IPS DF 6.9 (cell line): ENCODE measurements at regions not wholly inside any gene's neighbourhood (a gene's known extent, or its start where the extent isn't known, plus 50 kb on each side); places are given as distances from the start of the nearest gene placed in this dataset.

Source experiments
- DNase-seq: peaks from one replicate; pipeline ENCODE4 v3.0.0-alpha.2; 2013; ENCODE audit warnings: low read depth, low spot score
- H3K27ac ChIP-seq: one replicate; pipeline ENCODE4 v1.5.1; 2013; ENCODE audit warnings: low read length, control low read depth
- H3K27me3 ChIP-seq: 2 replicates; pipeline ENCODE4 v1.6.1; 2013; ENCODE audit warnings: mild to moderate bottlenecking, low read length; ENCODE audit not compliant: control insufficient read depth, insufficient read depth
- H3K36me3 ChIP-seq: 2 replicates; pipeline ENCODE4 v1.6.1; 2013; ENCODE audit warnings: low read length; ENCODE audit not compliant: control insufficient read depth, insufficient read depth
- H3K4me1 ChIP-seq: 2 replicates; pipeline ENCODE4 v1.6.1; 2013; ENCODE audit warnings: low read length; ENCODE audit not compliant: control insufficient read depth, insufficient read depth
- H3K4me3 ChIP-seq: 2 replicates; pipeline ENCODE4 v1.5.1; 2013; ENCODE audit warnings: mild to moderate bottlenecking, low read length
- H3K9me3 ChIP-seq: 2 replicates; pipeline ENCODE4 v1.6.1; 2013; ENCODE audit warnings: low read length, inconsistent platforms; ENCODE audit not compliant: control insufficient read depth, insufficient read depth
- WGBS: extraction: QIAGEN DNeasy Blood & Tissue Kit; methylation state at CpG from one replicate; pipeline ENCODE4 v1.1.7; 2013; ENCODE audit warnings: mixed read lengths, missing lambda C conversion rate; ENCODE audit not compliant: insufficient read length, insufficient coverage; 5-methylcytosine and 5-hydroxymethylcytosine counted together

DNA sequence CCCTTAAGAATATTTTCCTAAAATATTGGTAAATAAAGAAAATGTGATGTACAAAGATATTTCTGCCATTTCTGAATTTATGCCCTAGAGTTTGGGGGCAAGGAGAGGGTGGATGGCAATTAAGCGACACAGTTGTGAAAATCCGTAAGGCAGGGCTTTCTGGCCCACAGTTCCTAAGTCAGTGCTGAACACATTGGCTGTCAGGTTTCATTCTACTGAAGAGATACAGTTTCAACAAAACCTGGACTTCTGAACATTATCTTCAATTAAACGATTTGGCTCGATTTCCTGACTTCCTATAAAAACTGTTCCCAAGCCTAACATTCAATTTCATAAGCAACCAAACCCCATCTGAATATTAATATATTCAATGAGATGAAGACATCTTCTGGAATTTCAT is 61.1 kb upstream of the NEBL start:
- no CpG with 5 or more reads among the region's 4 CpGs for WGBS
- DNase-seq: no peak
- no peak overlapping the region for H3K27ac ChIP-seq
- no peaks in the 10 kb centered on the region for H3K9me3 ChIP-seq
- H3K4me1 ChIP-seq: 0 out of 2 replicates have a peak, but pooled peaks cover 3% of the 10 kb centered on the region
- no peak overlapping the region for H3K4me3 ChIP-seq
- no peaks in the 10 kb centered on the region for H3K36me3 ChIP-seq
- no peaks in the 10 kb centered on the region for H3K27me3 ChIP-seq

DNA sequence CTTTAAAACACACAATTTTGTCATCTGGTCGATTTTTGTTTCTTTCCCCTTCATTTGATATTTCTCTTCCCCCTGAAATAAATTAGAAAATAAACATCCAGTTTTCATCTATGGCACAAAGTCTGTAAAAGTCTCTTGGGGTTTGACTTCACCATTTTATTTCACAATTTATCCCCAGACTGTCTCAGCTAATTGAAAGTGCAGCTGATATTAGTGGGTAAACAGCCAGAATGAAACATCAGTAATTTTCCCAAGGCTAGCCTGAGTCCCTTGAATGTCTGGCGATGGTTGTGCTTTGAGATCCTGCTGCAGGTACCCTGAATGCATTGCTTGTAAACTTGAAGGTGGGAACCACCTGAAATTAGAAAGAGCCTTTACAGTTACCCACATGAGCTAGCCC is 60.6 kb upstream of the NEBL start:
- H3K4me3 ChIP-seq: no peak overlapping the region
- H3K9me3 ChIP-seq: no peaks in the 10 kb centered on the region
- WGBS: no CpG with 5 or more reads among the region's 2 CpGs
- no peaks in the 10 kb centered on the region for H3K36me3 ChIP-seq
- no peaks in the 10 kb centered on the region for H3K27me3 ChIP-seq
- H3K4me1 ChIP-seq: 0 out of 2 replicates have a peak, but pooled peaks cover 3% of the 10 kb centered on the region
- no peak overlapping the region for H3K27ac ChIP-seq
- DNase-seq: no peak

DNA sequence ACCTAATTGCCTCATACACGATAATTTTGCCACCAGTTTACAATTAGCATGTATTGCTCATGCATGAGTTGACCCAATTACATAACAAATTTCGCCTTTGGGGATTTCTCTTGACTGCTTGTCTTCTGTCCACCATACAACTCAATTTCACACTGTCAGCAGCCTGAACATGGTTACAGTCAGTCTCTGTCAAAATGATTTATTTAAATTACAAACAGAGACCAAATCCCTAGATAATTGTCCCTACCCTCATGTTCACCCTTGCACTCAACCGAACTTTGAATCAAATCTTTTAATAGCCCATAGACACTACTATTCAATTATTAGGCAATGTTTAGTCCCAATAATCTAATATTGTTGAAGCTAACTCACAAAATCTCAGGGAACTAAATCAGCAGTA is 59.7 kb upstream of the NEBL start:
- no peaks in the 10 kb centered on the region for H3K36me3 ChIP-seq
- no peak for DNase-seq
- no peaks in the 10 kb centered on the region for H3K27me3 ChIP-seq
- no peaks in the 10 kb centered on the region for H3K9me3 ChIP-seq
- H3K4me3 ChIP-seq: no peak overlapping the region
- H3K4me1 ChIP-seq: 0 out of 2 replicates have a peak, but pooled peaks cover 3% of the 10 kb centered on the region
- H3K27ac ChIP-seq: no peak overlapping the region
- no CpG with 5 or more reads among the region's 3 CpGs for WGBS

DNA sequence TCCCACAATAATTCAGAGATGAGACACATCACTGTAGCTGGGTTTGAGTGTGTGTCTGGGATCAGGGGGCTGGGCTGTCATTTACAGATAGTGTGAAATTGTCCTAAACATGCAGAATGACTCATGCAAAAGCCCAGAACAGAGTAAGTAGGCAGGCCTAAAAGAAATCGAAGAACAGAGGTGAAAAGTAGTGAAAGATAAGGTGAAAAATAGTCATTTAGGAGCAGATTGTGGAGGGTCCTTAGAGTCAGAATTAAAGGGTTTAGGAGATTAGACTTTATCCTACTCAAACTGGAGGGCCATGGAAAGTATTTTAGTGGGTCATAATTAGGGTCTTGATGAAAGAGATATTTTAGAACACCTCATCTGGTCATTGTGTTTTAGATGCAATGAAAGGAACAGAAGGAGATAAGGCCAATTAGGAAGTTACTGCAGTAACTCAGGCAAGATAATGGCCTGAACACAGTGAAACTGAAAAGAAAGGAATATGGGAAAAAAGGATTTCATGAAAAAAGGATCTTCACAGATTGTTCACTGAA is 58.3 kb upstream of the NEBL start:
- no peak for DNase-seq
- H3K27ac ChIP-seq: no peak overlapping the region
- no CpG with 5 or more reads among the region's 1 CpG for WGBS
- no peaks in the 10 kb centered on the region for H3K4me1 ChIP-seq
- H3K9me3 ChIP-seq: no peaks in the 10 kb centered on the region
- H3K36me3 ChIP-seq: no peaks in the 10 kb centered on the region
- no peaks in the 10 kb centered on the region for H3K27me3 ChIP-seq
- H3K4me3 ChIP-seq: no peak overlapping the region

DNA sequence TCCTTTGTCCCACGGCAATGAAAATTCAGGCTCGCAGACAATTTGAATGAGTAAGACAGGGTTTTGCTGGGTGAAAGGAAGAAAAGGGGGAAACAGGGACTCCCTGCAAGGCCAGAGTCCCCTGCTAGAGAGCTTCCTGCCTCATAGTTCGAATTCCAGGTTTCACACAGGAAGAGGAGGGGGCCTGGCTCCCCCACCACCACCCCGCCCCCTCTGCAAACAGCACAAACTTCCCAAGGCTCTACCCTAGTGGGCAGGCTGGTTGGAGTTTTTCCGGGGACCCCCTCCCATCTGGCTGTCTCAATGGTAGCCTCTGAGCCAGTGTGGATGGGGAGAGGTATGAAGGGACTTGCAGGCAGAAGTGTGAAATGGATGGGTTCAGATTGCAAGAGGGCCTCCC is 57.4 kb upstream of the NEBL start:
- Histone ChIP-seq H3K36me3 (no peaks in the 10 kb centered on the region), H3K27ac (no peak overlapping the region), H3K9me3 (no peaks in the 10 kb centered on the region), H3K4me1 (no peaks in the 10 kb centered on the region), H3K27me3 (no peaks in the 10 kb centered on the region), H3K4me3 (no peak overlapping the region)
- no CpG with 5 or more reads among the region's 5 CpGs for WGBS
- no peak for DNase-seq

DNA sequence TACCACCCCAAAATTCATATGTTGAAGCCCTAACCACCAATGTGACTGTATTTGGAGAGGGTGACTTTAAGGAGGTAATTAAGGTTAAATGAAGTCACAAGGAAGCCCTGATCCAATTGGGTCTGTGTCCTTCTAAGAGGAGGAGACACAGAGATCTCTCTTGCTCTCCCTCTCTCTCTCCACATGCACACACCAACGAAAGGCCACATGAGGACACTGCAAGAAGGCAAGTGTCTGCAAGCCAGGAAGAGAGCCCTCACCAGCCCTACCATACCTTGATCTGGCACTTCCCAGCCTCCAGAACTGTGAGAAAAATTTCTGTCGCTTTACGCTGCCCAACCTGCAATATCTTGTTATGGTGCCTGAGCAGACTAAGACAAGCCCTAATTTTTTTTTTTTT is 56.0 kb upstream of the NEBL start:
- H3K27me3 ChIP-seq: no peaks in the 10 kb centered on the region
- H3K4me3 ChIP-seq: no peak overlapping the region
- no peak for DNase-seq
- H3K9me3 ChIP-seq: no peaks in the 10 kb centered on the region
- no peaks in the 10 kb centered on the region for H3K36me3 ChIP-seq
- no peak overlapping the region for H3K27ac ChIP-seq
- no CpG with 5 or more reads among the region's 3 CpGs for WGBS
- H3K4me1 ChIP-seq: no peaks in the 10 kb centered on the region

DNA sequence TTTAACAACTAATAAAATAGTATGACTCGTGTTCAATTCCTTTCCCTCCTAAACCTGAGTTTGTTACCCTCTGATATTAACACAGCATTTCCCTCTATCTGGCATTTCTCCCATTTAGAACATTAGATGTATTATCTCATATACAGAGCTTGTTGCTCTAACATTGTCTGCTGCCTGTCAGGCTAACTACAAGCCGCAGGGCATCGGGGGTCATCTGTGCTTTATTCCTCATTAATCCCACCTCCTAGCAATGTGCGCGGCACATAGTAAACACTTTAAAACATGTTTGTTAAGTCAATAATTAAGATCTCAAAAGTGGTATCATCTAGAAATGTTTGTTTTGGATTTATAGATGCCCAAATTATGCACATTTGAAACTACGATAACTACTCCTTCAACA is 52.9 kb upstream of the NEBL start:
- WGBS: no CpG with 5 or more reads among the region's 6 CpGs
- H3K36me3 ChIP-seq: no peaks in the 10 kb centered on the region
- H3K27ac ChIP-seq: no peak overlapping the region
- no peaks in the 10 kb centered on the region for H3K27me3 ChIP-seq
- DNase-seq: no peak
- no peaks in the 10 kb centered on the region for H3K4me1 ChIP-seq
- no peaks in the 10 kb centered on the region for H3K9me3 ChIP-seq
- H3K4me3 ChIP-seq: no peak overlapping the region

DNA sequence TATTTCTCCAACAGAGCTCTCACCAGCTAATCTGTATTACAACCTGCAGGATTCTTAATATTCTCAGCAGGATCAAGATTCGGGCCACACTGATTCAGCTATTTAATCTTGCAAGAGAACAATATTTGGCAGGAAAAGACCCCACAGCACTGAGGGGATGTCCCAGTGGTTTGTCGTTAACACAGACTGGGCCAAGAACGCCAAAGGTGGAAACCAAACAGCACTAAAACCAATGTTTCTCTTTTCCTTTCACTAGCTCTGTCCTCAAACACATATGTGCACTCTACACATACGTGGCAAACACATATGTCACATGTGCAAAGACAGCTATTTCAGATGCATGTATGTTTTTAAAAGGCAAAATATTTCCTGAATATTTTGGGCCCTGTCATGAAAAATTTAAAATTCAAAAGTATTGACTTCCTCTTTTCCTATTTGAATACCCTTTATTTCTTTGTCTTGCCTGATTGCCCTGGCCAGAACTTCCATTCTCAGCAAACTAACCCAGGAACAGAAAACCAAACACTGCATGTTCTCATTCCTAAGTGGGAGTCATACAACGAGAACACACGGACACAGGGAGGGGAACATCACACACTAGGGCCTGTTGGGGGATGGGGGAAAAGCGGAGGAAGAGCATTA is 51.7 kb upstream of the NEBL start:
- H3K4me3 ChIP-seq: no peak overlapping the region

More for the DNA sequence above, 51.7 kb upstream of the NEBL start:
- Histone ChIP-seq H3K27me3 (no peaks in the 10 kb centered on the region), H3K27ac (no peak overlapping the region), H3K4me1 (no peaks in the 10 kb centered on the region), H3K36me3 (no peaks in the 10 kb centered on the region), H3K9me3 (no peaks in the 10 kb centered on the region)
- WGBS: no CpG with 5 or more reads among the region's 7 CpGs
- DNase-seq: no peak
